Activated CD8-positive, alpha-beta memory T cell treated with anti-CD3 and anti-CD28 coated beads, Interleukin-2, amount 50 U/mL, for 1 hour (primary cell): ENCODE measurements at regions not wholly inside any gene's neighbourhood (a gene's known extent, or its start where the extent isn't known, plus 50 kb on each side); places are given as distances from the start of the nearest gene placed in this dataset.

Source experiments
- DNase-seq: peaks from one replicate; pipeline ENCODE4 v3.0.0-alpha.2; 2020; ENCODE audit errors: extremely low read depth

DNA sequence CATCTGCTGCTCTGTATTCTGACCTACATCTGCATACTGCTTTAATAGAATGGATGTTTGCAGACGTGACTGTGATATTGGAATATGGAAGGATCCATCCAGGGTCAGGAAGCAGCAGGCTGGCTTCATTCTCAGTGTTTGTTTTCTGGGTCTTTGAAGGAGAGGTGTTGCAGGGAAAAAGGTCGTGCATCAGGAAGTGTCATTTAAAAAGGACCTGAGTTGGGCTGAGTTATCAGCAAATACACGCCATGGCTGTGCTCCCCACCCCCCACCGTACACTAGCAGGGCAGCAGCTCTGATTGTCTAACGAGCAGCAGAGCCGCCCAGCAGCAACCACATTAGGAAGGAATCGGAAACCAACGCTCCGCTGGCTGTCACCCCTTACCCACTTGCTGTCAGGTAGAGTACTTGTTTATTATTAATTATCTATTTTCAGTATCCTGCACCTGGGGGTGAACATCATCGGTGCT lies 63.1 kb upstream of the STEAP1B start:
- no peak for DNase-seq

DNA sequence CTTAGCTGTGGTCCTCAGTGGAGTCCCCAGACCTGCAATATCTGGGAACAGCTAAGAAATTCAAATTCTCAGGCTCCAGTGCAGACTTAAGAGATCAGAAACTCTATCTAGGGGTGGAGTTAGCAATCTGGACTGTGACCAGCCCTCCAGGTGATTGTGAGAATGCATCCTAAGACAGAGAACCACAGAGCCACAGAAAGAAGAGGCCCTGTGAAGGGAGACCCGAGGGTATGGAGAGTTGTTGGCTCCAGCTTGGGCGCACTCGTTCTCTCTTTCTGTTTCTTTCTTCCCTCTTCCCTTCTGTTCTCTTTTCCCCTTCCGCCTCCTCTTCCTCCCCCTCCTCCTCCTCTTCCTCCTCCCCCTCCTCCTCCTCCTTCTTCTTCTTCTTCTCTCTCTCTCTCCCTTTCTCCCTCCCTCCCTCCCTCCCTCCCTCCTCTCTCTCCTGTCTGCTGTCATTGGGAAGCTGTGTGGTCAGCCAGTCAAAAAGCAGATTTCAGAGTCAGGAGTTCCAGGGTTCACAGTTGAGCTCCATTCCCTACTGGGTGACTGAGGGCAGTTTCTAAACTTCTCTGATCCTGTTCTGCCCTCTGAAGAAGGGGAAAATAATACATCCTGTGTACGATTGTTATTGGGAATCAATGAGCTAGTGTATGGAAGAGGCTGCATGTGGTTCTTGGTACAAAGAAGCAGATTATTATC lies 62.1 kb upstream of the STEAP1B start:
- no peak for DNase-seq

DNA sequence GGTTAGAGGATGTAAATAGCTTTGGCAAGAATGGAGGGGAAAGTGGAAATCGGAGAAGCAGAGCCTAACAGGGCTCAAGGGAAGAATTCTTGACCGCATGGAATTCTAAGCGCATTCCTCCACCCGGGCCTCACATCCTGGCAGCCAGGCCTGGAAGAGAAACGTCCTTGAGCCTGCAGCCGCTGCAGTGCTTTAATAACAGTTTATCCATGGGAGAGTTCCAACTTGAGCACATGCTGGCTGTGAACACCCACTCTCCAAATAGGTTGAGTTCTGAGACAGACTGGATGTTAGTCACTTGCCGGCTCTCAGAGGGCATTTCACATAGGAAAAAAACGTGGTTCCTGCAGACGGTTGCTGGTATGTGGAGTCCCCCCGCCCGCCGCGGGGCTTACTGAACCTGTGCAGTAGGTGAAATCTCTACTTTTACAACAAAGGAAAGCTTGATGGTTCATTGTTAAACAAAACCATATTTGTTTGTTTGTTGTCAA lies 61.4 kb upstream of the STEAP1B start:
- DNase-seq, result no peak

DNA sequence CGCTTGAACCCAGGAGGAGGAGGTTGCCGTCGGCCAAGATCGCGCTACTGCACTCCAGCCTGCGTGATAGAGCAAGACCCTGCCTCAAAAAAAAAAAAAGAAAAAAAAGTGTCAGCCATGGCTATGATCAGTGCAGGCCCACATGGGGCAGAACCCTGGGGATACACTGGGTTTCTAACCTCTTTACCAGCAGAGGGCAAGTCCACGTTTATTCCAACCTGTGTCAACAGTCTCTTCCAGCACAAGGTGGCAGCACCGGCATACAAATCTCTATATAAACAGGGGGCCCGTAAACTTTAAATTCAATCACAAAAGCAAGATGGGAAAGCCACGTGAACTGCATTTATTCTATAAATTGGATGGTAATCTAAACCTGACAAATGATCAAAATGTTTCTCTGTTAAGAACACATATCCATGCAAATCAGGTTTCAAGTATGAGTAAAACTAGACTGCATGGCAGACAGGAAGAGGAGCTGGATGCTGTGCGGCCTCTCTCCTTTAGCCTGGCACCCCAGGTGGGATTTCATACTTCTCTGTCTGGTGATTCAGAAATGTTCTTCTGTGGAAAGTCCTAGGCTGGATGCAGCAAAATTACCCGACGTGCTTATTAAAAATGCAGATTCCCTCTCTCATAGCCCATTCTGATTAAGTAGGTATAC lies 60.0 kb upstream of the STEAP1B start:
- DNase-seq, result peak; percentile 12

DNA sequence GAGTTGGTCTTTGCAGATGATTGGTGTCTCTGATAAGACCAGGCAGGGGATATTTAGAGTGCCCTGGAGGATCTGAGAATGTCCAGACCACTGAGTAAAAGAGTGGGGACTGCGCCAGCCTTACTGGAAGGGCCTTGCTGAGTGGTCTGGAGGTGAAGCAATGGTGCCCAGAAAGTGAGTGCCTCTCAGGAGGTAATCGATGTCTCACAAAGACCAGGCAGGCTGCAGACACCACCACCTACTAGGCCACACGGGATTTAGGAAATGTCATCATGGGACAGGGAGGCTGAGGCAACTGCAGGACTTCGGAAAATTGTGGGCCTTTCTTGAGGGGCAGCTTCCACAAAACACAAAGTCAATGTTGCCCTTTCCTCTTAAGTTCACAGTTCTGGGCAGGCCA lies 57.2 kb upstream of the STEAP1B start:
- DNase-seq, result no peak

DNA sequence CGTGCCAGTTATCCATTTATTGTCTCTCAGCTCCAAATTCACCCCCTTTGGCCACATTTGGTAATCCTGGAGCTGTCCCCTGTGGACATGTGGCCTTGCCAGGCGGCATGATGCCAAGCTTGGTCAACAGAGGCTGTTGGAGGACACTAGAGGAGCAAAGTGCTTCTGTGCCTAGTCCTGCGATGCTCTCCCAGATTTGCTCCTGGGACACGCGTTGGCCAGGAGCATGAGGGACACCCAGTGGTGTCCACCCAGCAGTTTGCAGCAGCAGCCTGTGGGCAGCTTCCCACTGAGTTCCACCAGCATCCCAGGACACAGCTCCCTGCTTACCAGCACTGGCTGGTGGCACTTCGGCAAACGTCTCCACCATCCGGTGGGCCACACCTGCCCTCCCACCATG lies 55.5 kb upstream of the STEAP1B start:
- no peak for DNase-seq

DNA sequence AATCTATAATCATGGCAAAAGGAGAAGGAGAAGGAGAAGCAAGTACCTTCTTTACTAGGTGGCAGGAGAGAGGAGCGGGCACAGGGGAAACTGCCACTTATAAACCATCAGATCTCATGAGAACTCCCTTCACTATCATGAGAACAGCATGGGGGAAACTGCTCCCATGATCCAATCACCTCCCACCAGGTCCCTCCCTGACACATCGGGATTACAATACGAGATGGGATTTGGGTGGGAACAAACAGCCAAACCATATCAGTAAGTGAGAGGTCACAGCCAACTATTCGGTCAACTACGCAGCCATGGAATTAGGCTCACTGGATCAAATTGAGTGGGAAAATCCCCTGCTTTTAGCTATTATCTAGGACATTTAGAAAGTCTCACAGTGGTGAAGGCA lies 54.2 kb upstream of the STEAP1B start:
- DNase-seq, result no peak

DNA sequence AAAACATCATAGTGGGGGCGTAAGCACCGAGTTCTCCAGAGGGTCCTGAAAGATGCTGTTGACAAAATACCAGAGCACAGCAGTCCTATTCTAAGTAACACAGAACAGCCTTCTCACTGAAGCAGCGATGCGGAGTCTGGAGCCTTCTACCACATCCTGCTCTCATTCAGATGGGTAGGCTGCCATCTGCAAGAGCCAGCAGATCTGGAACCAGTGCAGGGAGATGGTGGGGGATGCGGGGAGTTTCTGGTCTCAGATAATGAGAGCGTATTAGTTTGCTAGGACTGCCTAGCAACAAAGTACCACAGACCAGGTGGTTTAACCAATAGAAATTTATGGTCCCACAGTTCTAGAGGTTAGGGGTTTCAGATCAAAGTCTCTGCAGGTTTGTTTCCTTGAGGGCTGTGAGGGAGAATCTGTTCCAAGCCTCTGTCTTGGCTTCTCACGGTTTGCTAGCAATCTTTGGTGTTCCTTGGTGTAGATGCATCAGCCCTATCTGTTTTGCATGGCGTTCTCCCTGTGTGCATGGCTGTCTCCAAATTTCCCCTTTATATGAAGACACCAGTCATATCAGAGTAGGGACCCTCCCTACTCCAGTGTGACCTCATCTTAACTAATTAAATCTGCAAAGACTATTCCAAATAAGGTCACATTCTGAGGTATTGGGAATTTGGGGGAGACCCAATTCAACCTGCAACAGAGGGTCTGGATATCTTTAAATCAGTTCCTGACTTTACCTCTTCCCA lies 52.0 kb upstream of the STEAP1B start:
- no peak for DNase-seq

DNA sequence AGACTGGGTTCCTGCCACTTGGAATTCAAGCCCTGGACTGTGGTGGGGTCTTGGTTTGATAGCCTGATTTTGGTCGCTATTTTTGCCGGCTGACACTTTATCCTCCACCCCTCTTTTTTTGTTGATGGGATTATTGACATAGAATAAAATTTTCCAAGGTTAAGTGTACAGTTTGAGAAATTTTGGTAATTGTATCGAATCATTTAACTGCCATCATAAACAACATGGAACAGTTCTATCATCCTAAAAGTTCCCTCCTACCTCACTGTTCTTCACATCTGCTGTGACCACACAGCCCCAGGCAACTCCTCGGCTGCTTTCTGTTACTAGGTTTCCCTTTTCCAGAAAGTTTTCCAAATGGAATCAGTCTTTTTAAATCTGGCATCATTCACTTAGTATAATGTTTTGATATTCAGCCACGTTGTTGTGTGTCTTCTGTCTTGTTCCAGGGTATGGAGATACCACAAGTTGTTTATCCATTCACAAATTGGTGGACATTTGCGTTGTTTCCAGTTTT lies 50.6 kb upstream of the STEAP1B start:
- no peak for DNase-seq

DNA sequence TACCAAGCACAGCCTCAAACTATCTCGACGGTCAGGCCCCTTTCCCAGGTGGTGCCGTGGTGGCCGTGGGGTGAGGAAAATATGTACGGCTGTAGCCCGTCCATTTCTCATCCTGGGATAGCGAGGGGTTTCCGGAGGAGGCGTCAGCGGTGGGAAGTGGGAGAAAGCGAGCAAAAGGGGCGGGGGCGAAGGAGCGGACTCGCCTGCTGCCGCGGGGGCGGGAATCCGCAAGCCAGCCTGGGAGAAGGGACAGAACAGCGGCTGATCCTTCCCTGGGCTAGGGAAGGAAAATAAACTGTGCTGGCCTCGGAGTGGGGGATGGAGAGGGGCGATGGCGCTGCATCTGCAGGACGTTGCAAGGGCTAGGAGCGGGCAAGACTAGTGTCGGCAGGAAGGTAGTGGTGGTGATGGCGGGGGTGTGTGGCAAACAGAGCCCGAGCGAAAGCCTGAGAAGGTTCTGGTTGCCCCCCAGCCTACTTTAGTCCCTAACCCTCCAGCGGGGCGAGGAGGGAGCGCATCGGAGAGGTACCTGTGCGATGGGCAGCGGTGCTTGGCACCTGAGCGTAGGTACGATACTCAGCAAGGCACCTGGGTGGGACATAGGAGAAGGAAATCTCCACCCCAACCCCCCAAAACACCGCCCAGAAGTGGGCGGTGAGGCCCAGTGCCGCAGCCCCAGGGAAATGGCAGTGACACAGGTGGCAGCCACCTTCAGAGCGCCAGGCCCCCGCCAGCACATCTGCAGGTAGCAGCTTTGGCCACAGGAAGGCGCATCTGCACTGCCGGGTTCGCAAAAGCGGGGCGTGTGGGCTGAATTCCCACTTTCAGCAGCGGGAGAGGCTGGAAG lies 49.9 kb upstream of the STEAP1B start:
- DNase-seq, result no peak
